HCT116 (cell line): ENCODE measurements at regions not wholly inside any gene's neighbourhood (a gene's known extent, or its start where the extent isn't known, plus 50 kb on each side); places are given as distances from the start of the nearest gene placed in this dataset.

ENCODE experiments used
- ATAC-seq: fragments of 200-7000 bp; cut with Tn5 transposase; 2 replicates; pipeline ENCODE4 v1.9.1; 2020; ENCODE audit warnings: mild to moderate bottlenecking, moderate library complexity
- BruUV-seq: library from RNA; stranded (reverse); fragments of 400-500 nt; replicated peaks from 2 replicates; lab custom pipeline; 2021; lab: Mats Ljungman, UMichigan
- CTCF ChIA-PET: fragments of 300-600 bp; sonication (Branson Sonifier 250); formaldehyde crosslinking; loops from one replicate; lab custom pipeline; 2021; ENCODE audit warnings: antibody characterized with exemption; lab: Charles Lee
- POLR2A ChIA-PET: fragments of 300-600, 350-600 bp; sonication (Branson Sonifier 250); formaldehyde crosslinking; loops from one replicate; lab custom pipeline; 2021; ENCODE audit warnings: antibody characterized with exemption; lab: Charles Lee
- RAD21 ChIA-PET, 2 experiments: fragments of 300-600 bp; sonication (Branson Sonifier 250); formaldehyde crosslinking; loops; one replicate each; lab custom pipeline; 2023; ENCODE audit warnings: low total read pairs in 2 of 2; ENCODE audit not compliant: uncharacterized antibody in 2 of 2, unreplicated experiment in 2 of 2, low non-redundant PET in 1 of 2; lab: Charles Lee
- DNase-seq: peaks from one replicate; pipeline ENCODE4 v3.0.0-alpha.2; 2010; ENCODE audit warnings: low read depth, low spot score
- H2AFZ ChIP-seq: fragments of 200-600 bp; shearing (Covaris generic), sonication (generic); 2 replicates; pipeline ENCODE4 v1.6.1; 2017; ENCODE audit warnings: low read depth, mixed run types, mixed read lengths, antibody characterized with exemption, low read length; ENCODE audit not compliant: poor library complexity, severe bottlenecking
- H3K27ac ChIP-seq: 2 replicates; pipeline ENCODE4 v1.5.1; 2012; ENCODE audit warnings: low read depth, low read length
- H3K27me3 ChIP-seq: fragments of 200-600 bp; sonication (generic); 2 replicates; pipeline ENCODE4 v1.6.1; 2016; ENCODE audit warnings: mixed run types, low read length, mixed read lengths; ENCODE audit not compliant: insufficient read depth
- H3K36me3 ChIP-seq, 2 experiments: fragments of 200-500 bp in 1 of 2; fragments of 200-600 bp in 1 of 2; sonication (Bioruptor generic) in 1 of 2; sonication (generic) in 1 of 2; 2 replicates each; pipeline versions ENCODE4 v1.5.1 to v1.6.1; 2014 to 2016; ENCODE audit warnings: low read length in 2 of 2, inconsistent platforms in 1 of 2, mixed read lengths in 1 of 2, mixed run types in 1 of 2; ENCODE audit not compliant: insufficient read depth in 2 of 2, control insufficient read depth in 1 of 2
- H3K4me1 ChIP-seq, 2 experiments: fragments of 200-600 bp in 1 of 2; sonication (generic) in 1 of 2; 2 replicates each; pipeline versions ENCODE4 v1.5.1 to v1.6.1; 2012 to 2017; ENCODE audit warnings: low read length in 2 of 2, inconsistent platforms in 1 of 2, mild to moderate bottlenecking in 1 of 2, mixed read lengths in 1 of 2, mixed run types in 1 of 2, moderate library complexity in 1 of 2; ENCODE audit not compliant: insufficient read depth in 2 of 2, control insufficient read depth in 1 of 2
- H3K4me2 ChIP-seq: fragments of 200-600 bp; sonication (generic); 2 replicates; pipeline ENCODE4 v1.6.1; 2017; ENCODE audit warnings: mixed run types, low read length, mixed read lengths
- H3K4me3 ChIP-seq, 2 experiments: fragments of 200-600 bp in 1 of 2; sonication (generic) in 1 of 2; replicated peaks in 1 of 2; 2 replicates each; pipeline ENCODE4 v1.5.1; 2011 to 2016; ENCODE audit warnings: low read length in 2 of 2, control low read depth in 1 of 2, low read depth in 1 of 2, mild to moderate bottlenecking in 1 of 2, mixed read lengths in 1 of 2, mixed run types in 1 of 2
- H3K79me2 ChIP-seq: fragments of 200-600 bp; sonication (generic); 2 replicates; pipeline ENCODE4 v1.6.1; 2017; ENCODE audit warnings: mild to moderate bottlenecking, mixed run types, low read length, moderate library complexity, mixed read lengths; ENCODE audit not compliant: insufficient read depth
- H3K9ac ChIP-seq: fragments of 200-600 bp; sonication (generic); 2 replicates; pipeline ENCODE4 v1.6.1; 2016; ENCODE audit warnings: low read length, mixed read lengths
- H3K9me2 ChIP-seq: fragments of 200-600 bp; sonication (generic), shearing (Covaris generic); 2 replicates; pipeline ENCODE4 v1.6.1; 2017; ENCODE audit warnings: mixed run types, mild to moderate bottlenecking, moderate library complexity; ENCODE audit not compliant: insufficient read depth
- H3K9me3 ChIP-seq, 2 experiments: fragments of 200-500 bp in 1 of 2; fragments of 200-600 bp in 1 of 2; sonication (Bioruptor generic) in 1 of 2; sonication (generic) in 1 of 2; 2 replicates each; pipeline ENCODE4 v1.6.1; 2014 to 2017; ENCODE audit warnings: low read length in 2 of 2, mixed read lengths in 2 of 2, inconsistent platforms in 1 of 2, low read depth in 1 of 2, mild to moderate bottlenecking in 1 of 2, mixed run types in 1 of 2, moderate library complexity in 1 of 2; ENCODE audit not compliant: control insufficient read depth in 1 of 2, insufficient read depth in 1 of 2
- H4K20me1 ChIP-seq: fragments of 200-600 bp; sonication (generic), shearing (Covaris generic); 2 replicates; pipeline ENCODE4 v1.6.1; 2017; ENCODE audit warnings: mixed run types, mild to moderate bottlenecking, moderate library complexity; ENCODE audit not compliant: insufficient read depth
- CBX3 ChIP-seq: IDR thresholded peaks from 2 replicates; pipeline ENCODE4 v1.6.1; 2012; ENCODE audit warnings: low read depth
- CEBPB ChIP-seq: IDR thresholded peaks from 2 replicates; pipeline ENCODE4 v1.6.1; 2012; ENCODE audit warnings: low read depth
- EGR1 ChIP-seq: IDR thresholded peaks from 2 replicates; pipeline ENCODE4 v1.6.1; 2012; ENCODE audit warnings: low read depth
- EZH2 ChIP-seq: fragments of 200-600 bp; sonication (generic); IDR thresholded peaks from 2 replicates; pipeline ENCODE4 v1.6.1; 2017; ENCODE audit warnings: antibody characterized with exemption, mixed run types
- EZH2phosphoT487 ChIP-seq: fragments of 200-600 bp; IDR thresholded peaks from 2 replicates; pipeline ENCODE4 v1.6.1; 2018; ENCODE audit warnings: antibody characterized with exemption, borderline replicate concordance
- FOSL1 ChIP-seq: IDR thresholded peaks from 2 replicates; pipeline ENCODE4 v1.6.1; 2012; ENCODE audit warnings: low read depth
- JUND ChIP-seq: IDR thresholded peaks from 2 replicates; pipeline ENCODE4 v1.6.1; 2012
- POLR2A ChIP-seq: IDR thresholded peaks from 2 replicates; pipeline ENCODE4 v1.7.0; 2011; ENCODE audit warnings: borderline replicate concordance; ENCODE audit not compliant: insufficient read depth, insufficient read length; ENCODE audit errors: extremely low read depth
- POLR2AphosphoS5 ChIP-seq: IDR thresholded peaks from 2 replicates; pipeline ENCODE4 v1.6.1; 2011; ENCODE audit warnings: mild to moderate bottlenecking, low read depth, low read length, moderate library complexity
- RAD21 ChIP-seq: IDR thresholded peaks from 2 replicates; pipeline ENCODE4 v1.6.1; 2012; ENCODE audit warnings: low read depth, mild to moderate bottlenecking
- SIN3A ChIP-seq: IDR thresholded peaks from 2 replicates; pipeline ENCODE4 v1.6.1; 2012; ENCODE audit warnings: low read depth
- SRF ChIP-seq: IDR thresholded peaks from 2 replicates; pipeline ENCODE4 v1.6.1; 2012; ENCODE audit warnings: low read depth
- YY1 ChIP-seq: IDR thresholded peaks from 2 replicates; pipeline ENCODE4 v1.6.1; 2011; ENCODE audit warnings: low read length, low read depth, moderate library complexity, mild to moderate bottlenecking; ENCODE audit not compliant: insufficient replicate concordance; ENCODE audit errors: extremely low read depth
- ZFX ChIP-seq: fragments of 450-650 bp; IDR thresholded peaks from 2 replicates; pipeline ENCODE4 v1.6.1; 2017
- ZNF274 ChIP-seq: fragments of 200-500 bp; sonication (Bioruptor generic); IDR thresholded peaks from 2 replicates; pipeline ENCODE4 v1.6.1; 2014; ENCODE audit warnings: mild to moderate bottlenecking, low read depth, low read length, inconsistent platforms
- intact Hi-C: fragments of 100-400 bp; cut with micrococcal nuclease; formaldehyde crosslinking; loops from 2 replicates; pipeline ENCODE4 v1.10.0; 2022
- TF ChIP-seq, protein P1 (sequence below): IDR thresholded peaks from 2 replicates; pipeline ENCODE4 v1.6.1; 2012
- TF ChIP-seq, protein P2 (sequence below): IDR thresholded peaks from 2 replicates; pipeline ENCODE4 v1.6.1; 2012; ENCODE audit warnings: low read depth

DNA sequence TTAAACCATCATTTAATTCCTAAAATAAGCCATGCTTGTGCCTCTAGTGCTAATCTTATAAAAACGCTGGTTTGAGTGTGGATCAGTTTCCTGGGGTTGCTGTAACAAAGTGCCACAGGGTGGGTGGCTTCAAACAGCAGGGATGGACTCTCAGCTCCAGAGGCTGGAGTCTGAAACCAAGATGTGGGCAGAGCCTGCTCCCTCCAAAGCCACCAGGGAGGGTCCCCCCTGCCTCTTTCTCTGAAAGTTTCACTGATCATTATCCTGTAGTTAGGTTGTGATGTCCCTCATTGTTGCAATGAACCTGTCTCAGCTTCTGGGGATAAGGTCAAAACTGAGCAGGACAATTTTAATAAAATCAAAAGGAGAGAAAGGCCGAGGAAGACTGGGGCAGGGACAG is 251.9 kb upstream of the TCERG1L start:
- BruUV-seq = no TSS peak
- Histone ChIP-seq H3K4me3 (no peak overlapping the region), H3K4me2 (no peak overlapping the region), H4K20me1 (no peaks in the 10 kb centered on the region), H3K36me3 (no peaks in the 10 kb centered on the region), H3K4me1 (no peaks in the 10 kb centered on the region), H3K27ac (no peak overlapping the region), H2AFZ (no peak overlapping the region), H3K79me2 (no peaks in the 10 kb centered on the region), H3K9ac (no peak overlapping the region), H3K9me3 (no peaks in the 10 kb centered on the region), H3K27me3 (0 out of 2 replicates have a peak, but pooled peaks cover 13% of the 10 kb centered on the region), H3K9me2 (no peaks in the 10 kb centered on the region)
- intact Hi-C loops = loop anchor here (5.0 kb wide), 1 partner anchor 224 kb away; no protein-coding TSS in a partner anchor
- ChIA-PET POLR2A (no interaction called here), CTCF (no interaction called here), RAD21 (no interaction called here)
- ATAC-seq = no peak
- no peak for DNase-seq
- TF ChIP-seq POLR2AphosphoS5 (no peak), SIN3A (no peak), FOSL1 (no peak), EZH2phosphoT487 (no peak), ZNF274 (no peak), SRF (no peak), ZFX (no peak), CEBPB (no peak), RAD21 (no peak), YY1 (no peak), JUND (no peak), POLR2A (no peak), EGR1 (no peak), EZH2 (no peak), CBX3 (no peak)
- TF ChIP-seq, protein P1, sequence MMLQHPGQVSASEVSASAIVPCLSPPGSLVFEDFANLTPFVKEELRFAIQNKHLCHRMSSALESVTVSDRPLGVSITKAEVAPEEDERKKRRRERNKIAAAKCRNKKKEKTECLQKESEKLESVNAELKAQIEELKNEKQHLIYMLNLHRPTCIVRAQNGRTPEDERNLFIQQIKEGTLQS = no peak
- TF ChIP-seq, protein P2, sequence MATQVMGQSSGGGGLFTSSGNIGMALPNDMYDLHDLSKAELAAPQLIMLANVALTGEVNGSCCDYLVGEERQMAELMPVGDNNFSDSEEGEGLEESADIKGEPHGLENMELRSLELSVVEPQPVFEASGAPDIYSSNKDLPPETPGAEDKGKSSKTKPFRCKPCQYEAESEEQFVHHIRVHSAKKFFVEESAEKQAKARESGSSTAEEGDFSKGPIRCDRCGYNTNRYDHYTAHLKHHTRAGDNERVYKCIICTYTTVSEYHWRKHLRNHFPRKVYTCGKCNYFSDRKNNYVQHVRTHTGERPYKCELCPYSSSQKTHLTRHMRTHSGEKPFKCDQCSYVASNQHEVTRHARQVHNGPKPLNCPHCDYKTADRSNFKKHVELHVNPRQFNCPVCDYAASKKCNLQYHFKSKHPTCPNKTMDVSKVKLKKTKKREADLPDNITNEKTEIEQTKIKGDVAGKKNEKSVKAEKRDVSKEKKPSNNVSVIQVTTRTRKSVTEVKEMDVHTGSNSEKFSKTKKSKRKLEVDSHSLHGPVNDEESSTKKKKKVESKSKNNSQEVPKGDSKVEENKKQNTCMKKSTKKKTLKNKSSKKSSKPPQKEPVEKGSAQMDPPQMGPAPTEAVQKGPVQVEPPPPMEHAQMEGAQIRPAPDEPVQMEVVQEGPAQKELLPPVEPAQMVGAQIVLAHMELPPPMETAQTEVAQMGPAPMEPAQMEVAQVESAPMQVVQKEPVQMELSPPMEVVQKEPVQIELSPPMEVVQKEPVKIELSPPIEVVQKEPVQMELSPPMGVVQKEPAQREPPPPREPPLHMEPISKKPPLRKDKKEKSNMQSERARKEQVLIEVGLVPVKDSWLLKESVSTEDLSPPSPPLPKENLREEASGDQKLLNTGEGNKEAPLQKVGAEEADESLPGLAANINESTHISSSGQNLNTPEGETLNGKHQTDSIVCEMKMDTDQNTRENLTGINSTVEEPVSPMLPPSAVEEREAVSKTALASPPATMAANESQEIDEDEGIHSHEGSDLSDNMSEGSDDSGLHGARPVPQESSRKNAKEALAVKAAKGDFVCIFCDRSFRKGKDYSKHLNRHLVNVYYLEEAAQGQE = no peak
